HG02798 (cell line): ENCODE measurements at regions not wholly inside any gene's neighbourhood (a gene's known extent, or its start where the extent isn't known, plus 50 kb on each side); places are given as distances from the start of the nearest gene placed in this dataset.

Experiments used
- ATAC-seq: cut with Tn5 transposase; IDR thresholded peaks from one replicate; pipeline ENCODE4 v1.9.1; 2021; ENCODE audit warnings: mild to moderate bottlenecking; ENCODE audit not compliant: unreplicated experiment, poor library complexity

DNA sequence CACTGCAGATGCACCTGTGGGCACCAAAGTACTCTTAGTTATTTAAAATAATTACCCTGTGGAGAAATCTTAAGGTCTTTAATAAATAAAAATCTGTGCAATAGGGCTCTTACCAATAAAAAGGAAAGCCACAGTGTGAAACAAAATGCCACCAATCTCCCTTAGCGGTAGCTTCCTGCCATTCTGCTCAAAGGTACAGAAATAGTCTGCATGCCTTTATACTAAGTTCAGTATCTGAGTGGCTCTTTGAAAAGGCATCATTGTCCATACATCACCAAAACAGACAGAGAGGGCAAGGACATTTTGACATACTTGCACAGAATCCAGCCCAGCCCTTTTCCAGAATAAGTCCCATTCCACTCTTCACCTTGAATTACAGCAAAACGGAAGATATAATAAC lies 161.0 kb downstream of the KLF12 start:
- ATAC-seq: no peak

GRCh38 chr13:73972545-73972944 lies 161.7 kb downstream of the KLF12 start:
- ATAC-seq: no peak

GRCh38 chr13:73971481-73971880 lies 162.7 kb downstream of the KLF12 start:
- no peak for ATAC-seq

GRCh38 chr13:73970421-73971055 lies 163.7 kb downstream of the KLF12 start:
- no peak for ATAC-seq

DNA sequence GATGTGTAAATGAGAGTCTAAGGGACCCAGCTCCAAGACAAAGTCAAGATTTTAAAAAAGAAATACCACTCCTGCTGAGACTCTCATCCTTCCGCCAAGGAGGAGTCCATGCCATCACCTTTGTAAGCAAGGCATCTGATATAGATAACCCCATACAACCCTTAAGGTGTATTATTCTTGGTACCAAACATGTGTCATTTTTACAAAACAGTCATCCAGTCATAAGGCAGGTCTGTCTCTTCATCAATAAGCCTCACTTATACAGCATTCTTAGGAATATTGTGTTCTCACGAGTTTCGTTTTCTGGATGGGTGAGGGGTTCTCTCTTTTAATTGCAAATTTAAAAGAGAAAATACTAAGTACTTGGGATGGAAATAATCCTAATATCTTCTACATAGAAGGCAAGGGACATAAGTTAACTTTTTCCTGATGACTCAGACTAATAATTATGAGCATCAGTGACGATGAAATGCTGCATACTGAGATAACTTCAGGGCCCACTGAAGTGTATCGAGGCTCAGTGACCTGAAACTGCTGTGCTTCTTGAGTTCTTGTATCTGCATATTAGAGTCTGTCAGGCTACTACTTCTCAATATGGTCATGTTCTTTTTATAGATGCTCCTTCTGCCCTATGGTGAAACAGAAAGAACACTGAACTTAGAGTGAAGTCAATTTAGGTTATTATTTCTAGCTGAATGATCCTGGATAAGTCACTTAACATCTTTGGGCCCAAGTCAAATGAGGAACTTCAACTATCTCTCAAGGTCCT lies 166.6 kb downstream of the KLF12 start:
- ATAC-seq: peak; percentile 99

DNA sequence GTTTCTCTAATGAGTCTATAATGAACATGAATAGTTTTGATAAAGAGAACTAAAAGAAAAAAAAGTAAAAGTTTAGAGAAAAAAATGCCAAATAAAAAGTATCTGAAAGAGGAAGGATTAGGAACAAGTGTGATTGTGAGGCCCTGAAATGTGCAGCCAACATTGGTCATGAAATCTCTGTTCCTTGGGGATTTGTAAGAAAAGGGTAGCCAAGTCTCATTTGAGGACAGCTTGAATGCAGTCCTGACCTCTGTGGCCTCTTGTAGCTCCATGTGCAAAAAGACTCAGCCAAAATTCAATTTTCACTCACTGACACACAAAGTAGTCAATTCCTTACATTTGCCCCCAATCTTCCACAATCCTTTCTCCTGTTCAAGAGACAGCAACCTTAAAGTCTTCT lies 167.9 kb downstream of the KLF12 start:
- ATAC-seq: no peak

GRCh38 chr13:73962284-73962683 lies 171.9 kb downstream of the KLF12 start:
- ATAC-seq: no peak

GRCh38 chr13:73961181-73961580 lies 173.0 kb downstream of the KLF12 start:
- ATAC-seq: peak; percentile 58

DNA sequence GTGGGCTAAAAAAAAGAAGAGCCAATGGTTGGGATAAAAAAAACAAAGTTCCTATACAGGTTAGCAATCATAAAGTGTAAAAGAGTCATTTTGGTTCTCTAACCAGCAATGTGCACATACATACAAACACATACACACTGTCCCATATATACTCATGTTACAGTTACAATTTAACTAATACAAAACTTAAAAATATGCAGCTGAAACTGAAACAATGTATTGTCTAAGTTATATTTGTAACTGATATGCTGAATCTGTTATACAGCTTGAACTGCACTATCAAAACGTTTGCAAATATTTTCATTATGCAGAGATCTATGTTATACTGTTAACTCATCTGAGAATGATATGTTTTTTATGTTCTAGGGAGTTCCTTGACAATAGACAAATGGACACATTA lies 173.7 kb downstream of the KLF12 start:
- ATAC-seq: no peak

GRCh38 chr13:73958657-73959397 lies 175.4 kb downstream of the KLF12 start:
- ATAC-seq: no peak

- ATAC-seq: no peak
Measured at GRCh38 chr13:73957889-73958288, 176.3 kb downstream of the KLF12 start.

DNA sequence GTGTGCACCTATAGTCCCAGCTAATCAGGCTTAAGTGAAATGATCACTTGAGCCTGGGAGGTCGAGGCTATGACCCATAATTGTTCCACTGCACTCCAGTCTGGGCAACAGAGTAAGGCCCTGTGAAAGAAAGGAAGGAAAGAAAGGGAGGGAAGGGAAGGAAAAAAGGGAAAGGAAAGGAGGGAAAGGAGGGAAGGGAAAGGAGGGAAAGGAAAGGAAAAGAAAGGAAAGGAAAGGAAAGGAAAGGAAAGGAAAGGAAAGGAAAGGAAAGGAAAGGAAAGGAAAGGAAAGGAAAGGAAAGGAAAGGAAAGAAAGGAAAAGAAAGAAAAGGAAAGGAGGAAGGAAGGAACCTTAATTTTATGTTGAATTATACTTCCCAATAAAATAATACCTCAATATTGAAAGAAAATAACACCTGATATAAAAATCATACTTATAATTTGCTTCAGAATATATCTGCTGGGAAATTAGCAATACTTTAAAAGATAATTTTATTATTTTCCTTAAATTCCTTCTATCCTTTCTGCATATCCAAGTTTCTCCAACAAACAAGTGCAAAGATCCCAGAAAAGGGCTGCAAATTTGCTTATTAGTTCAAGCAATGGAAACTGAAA lies 177.3 kb downstream of the KLF12 start:
- no peak for ATAC-seq

DNA sequence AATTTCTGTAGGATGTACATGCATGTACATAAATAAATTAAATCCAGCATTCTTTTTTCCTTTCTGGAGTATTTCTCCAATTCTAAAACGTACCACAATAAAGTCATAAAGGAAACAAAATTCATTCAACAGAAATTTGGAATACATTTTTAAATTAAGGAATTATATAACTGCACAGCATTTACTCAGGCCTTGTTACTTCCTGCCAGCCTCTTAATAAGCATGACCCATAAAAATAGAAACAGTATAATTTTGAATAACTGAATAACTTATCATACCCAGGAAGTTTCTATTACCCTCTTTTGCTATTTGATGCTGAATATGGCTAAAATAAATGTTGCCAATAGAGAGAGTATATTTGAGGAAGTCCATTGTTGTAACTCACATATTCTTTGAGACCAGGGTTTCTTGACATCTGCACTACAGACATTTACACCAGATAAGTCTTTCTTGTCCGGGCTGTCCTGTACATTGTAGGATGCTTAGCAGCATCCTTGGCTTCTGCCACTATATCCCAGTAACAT lies 178.2 kb downstream of the KLF12 start:
- no peak for ATAC-seq

- peak; percentile 67 for ATAC-seq
Measured at GRCh38 chr13:73954808-73955207, 179.4 kb downstream of the KLF12 start.

- no peak for ATAC-seq
Measured at GRCh38 chr13:73952648-73953047, 181.6 kb downstream of the KLF12 start.

DNA sequence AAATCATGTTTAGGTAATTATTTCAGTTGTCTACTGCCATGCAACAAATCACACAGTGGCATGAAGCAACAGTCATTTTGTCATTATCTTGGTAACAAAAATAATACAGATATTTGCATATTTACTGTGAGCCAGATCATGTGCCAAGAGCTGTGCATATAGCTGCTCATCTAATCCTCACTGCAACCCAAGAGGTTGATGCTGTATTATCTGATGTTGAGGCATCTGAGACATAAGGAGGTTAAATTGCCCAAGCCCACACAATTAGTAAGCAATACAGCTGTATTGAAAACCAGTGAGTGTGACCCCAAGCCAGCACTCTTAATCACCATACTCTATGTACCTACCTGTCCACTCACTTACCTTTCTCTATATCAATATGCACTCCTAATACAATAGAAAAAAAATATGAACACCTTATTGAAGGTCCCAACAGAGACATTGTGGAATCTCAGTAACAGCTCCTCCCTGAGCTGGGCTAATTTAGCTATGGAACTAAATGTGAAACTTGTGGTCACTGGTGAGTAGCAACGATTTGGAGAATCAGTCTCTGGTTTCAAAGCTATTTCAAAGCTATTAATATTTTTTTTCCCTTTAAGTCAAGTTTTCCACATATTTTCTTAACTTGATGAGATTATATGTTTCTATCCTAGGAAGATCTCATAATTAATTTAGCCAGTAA lies 185.2 kb downstream of the KLF12 start:
- ATAC-seq: peak; percentile 42

DNA sequence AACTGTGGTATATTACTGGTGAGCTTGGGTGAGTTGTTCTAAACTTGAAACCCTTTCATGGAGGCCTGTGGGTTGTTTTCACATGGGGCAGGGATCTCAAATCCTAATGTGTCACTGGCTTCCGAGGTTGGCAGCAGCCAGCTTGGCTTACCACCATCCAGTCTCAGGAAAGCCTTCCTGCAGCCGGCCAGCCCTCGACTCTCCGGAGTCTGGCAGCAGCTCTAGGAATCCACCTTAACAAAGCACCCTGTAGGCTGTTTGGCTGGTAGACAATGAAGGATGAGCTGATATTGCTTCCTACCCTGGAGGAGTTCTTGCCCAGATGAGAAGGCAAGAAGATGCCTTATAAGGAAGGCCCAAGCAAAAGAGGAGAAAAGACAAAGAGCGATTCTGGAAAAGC lies 188.3 kb downstream of the KLF12 start:
- no peak for ATAC-seq

DNA sequence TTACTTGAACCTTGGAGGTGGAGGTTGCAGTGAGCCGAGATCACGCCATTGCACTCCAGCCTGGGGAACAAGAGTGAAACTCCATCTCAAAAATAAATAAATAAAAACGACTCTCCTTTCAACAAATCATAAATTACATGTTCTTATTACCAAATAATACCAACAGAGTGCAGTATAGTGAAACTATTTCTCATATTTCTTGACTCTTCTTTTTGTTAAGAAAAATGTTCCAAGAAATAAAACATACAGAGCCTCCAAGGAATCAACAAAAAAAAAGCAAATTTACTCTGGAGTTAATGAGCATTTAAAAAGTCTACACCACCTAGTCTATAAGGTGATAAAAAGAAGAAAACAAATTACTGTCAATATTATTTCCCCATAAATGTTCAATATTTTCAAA lies 188.8 kb downstream of the KLF12 start:
- ATAC-seq: no peak

DNA sequence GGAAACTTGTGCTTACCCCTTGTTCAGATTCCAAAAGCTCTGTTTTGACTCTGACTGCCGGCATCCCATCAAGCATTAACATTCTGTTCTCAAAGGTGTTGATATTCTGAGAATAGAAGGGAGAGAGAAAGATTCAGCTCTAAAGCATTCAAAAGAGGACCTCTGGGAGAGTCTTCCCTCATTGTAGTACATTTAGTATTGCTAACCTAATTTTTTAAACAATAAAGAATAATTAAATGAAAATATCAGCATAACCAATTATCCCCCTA lies 190.3 kb downstream of the KLF12 start:
- ATAC-seq: no peak

DNA sequence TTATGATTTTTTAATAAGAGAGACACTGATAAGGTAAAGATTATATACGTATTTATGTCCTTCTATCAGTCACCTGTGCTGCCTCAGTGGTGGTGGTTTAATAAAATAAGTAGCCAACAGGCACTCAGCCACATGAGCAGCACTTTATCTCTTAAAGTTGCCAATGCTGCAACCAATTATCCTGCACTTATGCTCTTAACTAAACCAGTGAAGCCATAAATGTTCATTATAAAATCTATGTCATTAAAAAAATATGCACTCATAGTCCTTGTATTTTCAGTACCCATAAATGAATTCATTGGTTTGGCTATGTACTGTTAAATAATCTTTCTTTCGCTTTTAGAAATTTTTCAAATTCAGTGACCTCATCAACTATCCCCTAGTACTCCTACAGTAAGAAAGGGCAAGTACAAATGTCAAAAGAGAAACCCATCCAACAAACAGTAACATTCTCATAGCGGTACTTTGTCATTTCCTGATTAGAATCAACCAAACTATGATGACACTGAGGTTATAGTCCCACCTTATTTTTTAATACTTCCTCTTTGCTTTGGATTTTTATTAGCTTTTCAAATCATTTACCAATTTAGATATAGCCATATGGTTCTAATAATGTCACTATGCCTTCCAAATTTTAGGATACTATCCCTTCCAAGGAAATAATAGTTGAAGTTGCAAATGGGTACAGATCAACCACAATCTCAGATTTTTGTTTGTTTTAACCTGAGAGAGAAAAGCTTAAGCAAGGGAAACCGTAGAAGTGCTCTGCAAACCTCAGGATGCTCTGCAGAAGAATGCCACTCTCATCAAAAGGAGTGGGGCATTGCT lies 190.9 kb downstream of the KLF12 start:
- peak; percentile 90 for ATAC-seq
